HFF-Myc (cell line): ENCODE measurements at regions not wholly inside any gene's neighbourhood (a gene's known extent, or its start where the extent isn't known, plus 50 kb on each side); places are given as distances from the start of the nearest gene placed in this dataset.

Experiments used
- DNase-seq: peaks from one replicate; pipeline ENCODE4 v3.0.0-alpha.2; 2011; ENCODE audit warnings: low read depth; ENCODE audit errors: extremely low read depth
- H3K4me3 ChIP-seq: replicated peaks from 2 replicates; pipeline ENCODE4 v1.5.1; 2011; ENCODE audit warnings: low read depth, mild to moderate bottlenecking, control low read depth, low read length
- TF ChIP-seq, protein P1 (sequence below): IDR thresholded peaks from 2 replicates; pipeline ENCODE4 v1.5.1; 2012; ENCODE audit warnings: mild to moderate bottlenecking, low read depth, low read length, control low read depth; ENCODE audit errors: missing control alignments

- TF ChIP-seq, protein P1, sequence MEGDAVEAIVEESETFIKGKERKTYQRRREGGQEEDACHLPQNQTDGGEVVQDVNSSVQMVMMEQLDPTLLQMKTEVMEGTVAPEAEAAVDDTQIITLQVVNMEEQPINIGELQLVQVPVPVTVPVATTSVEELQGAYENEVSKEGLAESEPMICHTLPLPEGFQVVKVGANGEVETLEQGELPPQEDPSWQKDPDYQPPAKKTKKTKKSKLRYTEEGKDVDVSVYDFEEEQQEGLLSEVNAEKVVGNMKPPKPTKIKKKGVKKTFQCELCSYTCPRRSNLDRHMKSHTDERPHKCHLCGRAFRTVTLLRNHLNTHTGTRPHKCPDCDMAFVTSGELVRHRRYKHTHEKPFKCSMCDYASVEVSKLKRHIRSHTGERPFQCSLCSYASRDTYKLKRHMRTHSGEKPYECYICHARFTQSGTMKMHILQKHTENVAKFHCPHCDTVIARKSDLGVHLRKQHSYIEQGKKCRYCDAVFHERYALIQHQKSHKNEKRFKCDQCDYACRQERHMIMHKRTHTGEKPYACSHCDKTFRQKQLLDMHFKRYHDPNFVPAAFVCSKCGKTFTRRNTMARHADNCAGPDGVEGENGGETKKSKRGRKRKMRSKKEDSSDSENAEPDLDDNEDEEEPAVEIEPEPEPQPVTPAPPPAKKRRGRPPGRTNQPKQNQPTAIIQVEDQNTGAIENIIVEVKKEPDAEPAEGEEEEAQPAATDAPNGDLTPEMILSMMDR: no peak
- no peak for DNase-seq
- no peak overlapping the region for H3K4me3 ChIP-seq
Observed at GRCh38 chr6:104226790-104227446, 632.8 kb downstream of the HACE1 start.

DNA sequence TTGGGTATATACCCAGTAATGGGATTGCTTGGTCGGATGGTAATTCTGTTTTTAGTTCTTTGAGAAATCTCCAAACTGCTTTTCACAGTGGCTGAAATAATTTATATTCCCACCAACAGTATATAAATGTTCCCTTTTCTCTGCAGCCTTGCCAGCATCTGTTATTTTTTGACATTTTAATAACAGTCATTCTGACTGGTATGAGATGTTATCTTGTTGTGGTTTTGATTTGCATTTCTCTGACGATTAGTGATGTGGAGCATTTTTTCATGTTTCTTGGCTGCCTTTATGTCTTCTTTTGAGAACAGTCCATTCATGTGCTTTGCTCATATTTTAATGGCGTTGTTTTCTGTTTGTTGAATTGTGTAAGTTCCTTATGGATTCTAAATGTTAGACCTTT, 641.6 kb downstream of the HACE1 start:
- TF ChIP-seq, protein P1: no peak
- no peak overlapping the region for H3K4me3 ChIP-seq
- no peak for DNase-seq

DNA sequence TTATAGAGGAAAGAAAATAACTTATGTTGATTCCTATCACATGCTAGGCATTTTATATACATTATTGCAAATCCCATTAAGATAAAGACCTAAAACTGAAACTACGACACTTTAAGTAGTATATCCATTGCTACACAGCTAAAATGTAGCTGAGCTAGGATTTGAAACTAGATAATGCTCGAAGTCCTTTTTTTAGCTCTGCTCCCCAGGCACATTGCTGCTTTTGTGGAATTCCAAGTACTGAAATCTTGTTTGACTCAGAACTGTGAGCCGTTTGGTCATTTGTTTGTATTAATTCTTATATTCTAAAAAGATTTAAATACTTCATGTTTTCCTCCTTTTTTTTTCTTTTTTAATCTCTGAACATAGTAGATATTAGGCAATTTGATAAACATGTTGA, 644.8 kb downstream of the HACE1 start:
- H3K4me3 ChIP-seq: no peak overlapping the region
- no peak for DNase-seq
- TF ChIP-seq, protein P1: no peak

DNA sequence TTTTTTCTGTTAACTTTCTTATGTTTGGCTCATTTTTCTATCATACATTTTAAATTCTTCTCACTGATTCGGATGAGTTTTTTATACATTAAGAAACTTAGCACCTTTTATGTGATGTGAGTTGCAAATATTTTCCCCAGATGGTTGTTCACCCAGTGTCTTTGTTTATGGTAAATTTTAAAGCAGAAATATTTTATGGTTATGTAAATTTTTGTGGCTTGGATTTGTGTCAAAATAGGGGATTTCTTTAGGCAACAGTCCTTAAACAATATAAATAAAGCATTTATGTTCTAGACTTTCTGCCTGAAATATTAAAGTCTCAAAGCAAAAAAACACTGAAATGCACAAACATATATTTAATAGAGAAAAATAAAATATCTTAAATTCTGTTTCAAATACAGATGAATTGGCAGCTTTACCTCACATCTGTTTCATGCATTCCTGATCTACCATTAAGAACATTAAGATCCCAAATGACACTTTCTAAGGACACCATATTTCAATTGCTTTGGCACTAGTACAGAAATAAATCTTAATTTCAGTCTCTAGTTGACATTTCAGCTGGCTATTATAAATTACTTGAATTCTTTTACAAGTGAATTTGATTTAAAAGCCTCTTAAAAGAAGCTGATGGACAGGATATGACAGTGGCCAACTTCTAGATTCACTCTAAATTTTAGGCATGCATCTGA, 646.6 kb downstream of the HACE1 start:
- H3K4me3 ChIP-seq: no peak overlapping the region
- TF ChIP-seq, protein P1: no peak
- no peak for DNase-seq

DNA sequence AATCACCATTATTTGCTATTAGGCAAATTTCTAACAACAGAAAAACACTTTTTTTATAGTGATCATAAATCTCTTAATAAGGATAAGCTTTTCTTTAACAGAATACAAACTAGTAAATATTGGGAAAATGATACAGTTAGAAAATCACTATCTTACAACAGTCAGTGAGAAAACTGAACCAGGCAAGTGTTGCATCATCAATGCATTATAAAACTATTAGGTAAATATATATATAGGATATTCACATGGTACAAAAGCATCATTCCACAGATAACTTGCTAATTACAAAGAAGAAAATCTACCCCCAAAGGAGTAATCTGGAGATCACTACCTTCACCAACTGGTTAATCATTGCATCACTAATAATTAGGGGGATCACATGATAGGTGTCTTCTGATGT, 652.1 kb downstream of the HACE1 start:
- TF ChIP-seq, protein P1: no peak
- H3K4me3 ChIP-seq: no peak overlapping the region
- no peak for DNase-seq

DNA sequence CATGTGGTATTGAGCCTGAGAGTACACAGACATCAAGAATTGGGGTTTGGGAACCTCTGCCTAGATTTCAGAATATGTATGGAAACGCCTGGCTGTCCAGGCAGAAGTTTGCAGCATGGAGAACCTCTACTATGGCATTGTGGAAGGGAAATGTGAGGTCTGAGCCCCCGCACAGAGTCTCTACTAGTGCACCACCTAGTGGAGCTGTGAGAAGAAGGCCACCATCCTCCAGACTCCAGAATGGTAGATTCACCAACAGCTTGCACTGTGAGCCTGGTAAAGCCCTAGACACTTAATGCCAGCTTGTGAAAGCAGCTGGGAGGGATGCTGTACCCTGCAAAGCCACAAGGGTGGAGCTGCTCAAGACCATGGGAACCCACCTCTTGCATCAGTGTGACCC, 658.2 kb downstream of the HACE1 start:
- TF ChIP-seq, protein P1: no peak
- no peak overlapping the region for H3K4me3 ChIP-seq
- no peak for DNase-seq
